SKM-1 treated with dmso at 0.1 percent for 144 hours (cell line): ENCODE measurements at regions not wholly inside any gene's neighbourhood (a gene's known extent, or its start where the extent isn't known, plus 50 kb on each side); places are given as distances from the start of the nearest gene placed in this dataset.

Source experiments
- DNase-seq: peaks from one replicate; lab custom pipeline; 2025; ENCODE audit not compliant: unreplicated experiment; lab: John Stamatoyannopoulos, UW

- DNase-seq: peak; percentile 0
These were observed 50.5 kb upstream of the FBRSL1 start for GRCh38 chr12:132439333-132439904.

DNA sequence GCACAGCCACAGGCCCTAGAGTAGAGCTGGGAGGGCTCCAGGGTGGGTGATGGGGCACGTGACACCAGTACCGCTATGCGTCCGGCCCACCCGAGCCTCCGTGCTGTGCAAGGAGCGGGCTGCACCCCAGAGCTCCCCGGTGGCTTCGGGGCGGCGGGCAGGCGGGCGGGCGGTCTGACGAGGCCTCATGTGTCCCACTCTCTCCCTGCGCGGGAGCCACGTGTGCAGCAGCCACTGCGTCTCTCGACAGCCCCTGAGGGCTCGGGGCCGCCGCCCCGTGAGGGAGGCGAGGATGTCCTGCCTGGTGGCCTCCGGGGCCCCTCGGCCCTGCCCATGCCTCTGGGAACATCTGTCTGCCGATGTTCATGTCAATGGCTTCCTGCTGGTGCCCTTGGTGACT, 51.2 kb upstream of the FBRSL1 start:
- DNase-seq: no peak

DNA sequence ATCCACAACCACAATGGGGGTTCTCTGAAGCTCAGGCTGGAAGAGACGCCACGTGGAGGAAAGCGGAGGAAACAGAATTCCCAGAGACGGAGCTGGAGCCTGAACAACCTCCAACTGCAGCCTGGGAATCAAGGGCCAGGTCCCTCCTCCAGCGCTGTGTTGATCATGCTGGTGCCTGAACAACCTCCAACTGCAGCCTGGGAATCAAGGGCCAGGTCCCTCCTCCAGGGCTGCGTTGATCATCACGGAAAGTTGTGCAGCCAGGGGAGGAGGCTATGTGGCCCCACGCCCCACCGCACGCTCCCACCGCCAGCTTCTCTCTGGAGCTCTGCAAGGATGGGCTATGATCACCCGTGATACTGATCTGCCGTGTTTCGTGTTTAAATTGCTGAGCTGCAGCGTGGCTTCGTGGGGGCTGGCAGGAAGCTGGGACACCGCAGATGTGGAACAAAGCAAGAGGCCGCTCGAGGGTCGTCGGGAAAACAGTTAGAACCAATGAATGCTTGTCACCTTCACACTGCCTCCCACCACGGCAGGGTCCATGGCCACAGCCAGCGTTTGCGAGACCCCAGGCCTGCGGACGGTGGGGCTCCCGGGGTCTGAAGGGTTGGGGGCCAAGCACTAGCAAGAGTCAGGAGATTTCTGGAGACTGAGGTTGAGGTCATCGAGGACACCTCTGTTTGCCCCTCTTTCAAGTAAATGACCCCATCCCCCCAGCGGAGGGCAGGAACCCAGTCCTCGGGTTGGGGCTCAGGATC, 51.8 kb upstream of the FBRSL1 start:
- no peak for DNase-seq

DNA sequence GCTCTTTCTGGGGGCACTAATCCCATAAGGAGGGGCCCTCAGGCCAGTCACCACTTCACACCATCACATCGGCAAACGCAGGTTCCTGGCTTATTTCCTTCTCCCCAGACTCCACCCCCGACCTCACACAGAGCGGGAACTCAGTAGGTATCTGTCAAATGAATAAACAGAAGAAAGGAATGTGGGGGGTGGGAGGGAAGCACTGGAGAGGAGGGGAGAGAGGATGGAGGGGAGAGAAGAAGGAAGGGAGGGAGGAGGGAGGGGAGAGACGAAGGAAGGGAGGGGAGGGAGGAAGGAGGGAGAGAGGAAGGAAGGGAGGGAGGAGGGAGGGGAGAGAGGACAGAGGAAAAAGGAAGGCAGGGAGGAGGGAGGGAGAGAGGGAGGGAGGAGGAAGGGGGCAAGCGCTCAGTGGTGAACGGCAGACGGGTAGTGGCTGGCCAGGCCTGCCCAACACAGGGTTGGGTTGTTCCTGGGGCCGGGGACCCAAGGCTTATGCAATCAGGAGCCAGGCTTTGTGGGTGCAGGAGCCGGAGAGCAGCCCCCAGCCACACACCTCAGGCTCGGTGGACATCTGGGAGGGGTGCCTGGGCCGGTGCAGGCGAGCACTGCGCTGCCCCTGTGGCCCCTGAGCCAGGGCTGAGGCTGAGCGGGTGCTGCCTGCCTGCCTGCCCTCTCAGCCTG, 52.6 kb upstream of the FBRSL1 start:
- DNase-seq: peak; percentile 0

DNA sequence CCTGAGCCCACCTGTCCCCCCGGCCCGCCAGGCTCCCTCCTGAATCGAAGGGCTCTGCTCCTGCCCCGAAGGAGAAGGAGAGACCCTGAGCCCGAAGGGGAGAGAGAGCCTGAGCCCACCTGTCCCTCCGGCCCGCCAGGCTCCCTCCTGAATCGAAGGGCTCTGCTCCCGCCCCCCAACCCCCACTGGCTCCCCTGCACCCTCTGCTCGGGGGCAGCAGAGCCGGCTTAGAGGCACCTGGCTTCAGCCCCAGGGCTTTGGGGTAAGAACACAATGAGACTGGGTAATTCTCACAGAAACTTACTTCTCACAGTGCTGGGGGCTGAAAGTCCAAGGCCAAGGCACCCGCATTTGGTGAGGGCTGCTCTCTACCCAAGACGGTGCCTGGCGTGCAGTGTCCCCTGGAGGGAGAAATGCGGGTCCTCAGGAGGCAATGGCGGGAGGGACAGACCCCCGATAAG, 53.1 kb upstream of the FBRSL1 start:
- DNase-seq: no peak

- DNase-seq: no peak
These were observed 54.3 kb upstream of the FBRSL1 start for GRCh38 chr12:132435486-132436187.

GRCh38 chr12:132433641-132434395, 56.1 kb upstream of the FBRSL1 start:
- DNase-seq: no peak

GRCh38 chr12:132432721-132433577, 57.0 kb upstream of the FBRSL1 start:
- no peak for DNase-seq

GRCh38 chr12:132432126-132432705, 57.7 kb upstream of the FBRSL1 start:
- DNase-seq: no peak

DNA sequence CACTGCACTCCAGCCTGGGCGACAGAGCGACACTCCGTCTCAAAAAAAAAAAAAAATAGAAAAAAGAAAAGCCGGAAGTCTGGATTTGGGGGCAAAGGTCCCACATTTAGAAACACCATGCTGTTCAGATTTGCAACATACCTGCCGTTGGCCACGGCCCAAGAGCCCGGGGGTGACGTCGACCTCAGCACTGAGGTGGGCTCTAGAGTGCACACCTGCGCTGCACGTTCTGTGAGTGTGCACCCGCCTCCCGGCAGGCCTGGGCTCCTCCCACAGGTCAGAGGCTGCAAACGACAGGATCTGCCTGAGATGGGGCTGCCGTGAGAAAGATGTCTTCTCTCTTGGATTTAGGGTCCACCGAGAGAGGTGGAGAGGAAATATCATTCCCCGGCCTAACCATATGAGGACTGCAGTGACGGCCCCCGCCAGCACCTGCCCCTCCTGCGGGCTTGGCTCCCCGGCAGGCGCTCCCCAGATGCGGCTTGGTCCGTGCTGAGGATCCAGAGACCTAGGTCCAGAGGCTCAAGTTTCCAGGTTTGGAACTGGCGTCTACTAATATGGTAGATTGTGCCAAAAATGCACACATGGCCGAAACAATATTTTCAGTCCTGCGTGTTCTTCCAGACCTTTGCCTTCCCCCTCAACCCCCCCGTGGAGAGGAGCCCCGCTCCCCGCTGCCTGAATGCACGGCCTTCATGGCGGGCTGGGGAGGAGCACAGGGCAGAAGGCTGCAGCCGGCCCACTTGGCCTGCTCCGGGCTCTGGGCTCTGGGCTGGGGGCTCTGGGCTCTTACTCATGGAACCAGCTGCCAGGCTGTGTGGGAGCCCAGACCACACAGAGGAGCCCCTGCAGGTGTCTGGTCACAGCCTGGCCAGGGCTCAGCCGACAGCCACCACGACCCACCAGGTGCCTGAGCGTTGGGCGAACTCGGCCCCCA, 58.8 kb upstream of the FBRSL1 start:
- no peak for DNase-seq

DNA sequence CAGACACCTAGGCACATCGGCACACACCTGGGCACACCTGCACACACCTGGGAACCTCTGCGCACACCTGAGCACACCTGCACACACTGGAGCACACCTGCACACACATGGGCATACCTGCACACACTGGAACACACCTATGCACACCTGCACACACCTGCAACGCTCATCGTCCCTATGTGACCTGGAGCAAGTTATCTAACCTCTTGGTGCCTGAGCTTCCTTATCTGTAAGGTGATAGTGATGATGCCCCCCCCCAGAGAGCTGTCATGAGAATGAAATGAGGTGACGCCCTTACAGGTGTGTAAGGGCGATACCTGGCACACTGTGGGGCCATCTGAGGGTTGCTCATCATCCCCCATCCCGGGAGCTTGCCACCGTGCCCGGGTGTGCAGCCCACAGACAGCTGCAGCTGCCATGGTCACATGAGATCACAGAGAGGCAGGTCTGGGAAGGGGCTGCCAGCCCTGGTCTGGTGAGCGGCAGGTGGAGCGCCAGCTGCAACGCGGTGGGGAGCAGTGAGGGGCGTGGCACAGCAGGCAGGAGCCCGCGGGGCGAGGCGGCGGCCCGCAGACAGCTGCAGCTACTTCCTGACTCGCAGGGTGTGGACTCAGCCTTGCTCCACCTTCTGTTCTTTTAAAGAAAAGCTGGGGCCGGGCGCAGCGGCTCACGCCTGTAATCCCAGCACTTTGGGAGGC, 59.9 kb upstream of the FBRSL1 start:
- no peak for DNase-seq

GRCh38 chr12:132429602-132429945, 60.4 kb upstream of the FBRSL1 start:
- no peak for DNase-seq

DNA sequence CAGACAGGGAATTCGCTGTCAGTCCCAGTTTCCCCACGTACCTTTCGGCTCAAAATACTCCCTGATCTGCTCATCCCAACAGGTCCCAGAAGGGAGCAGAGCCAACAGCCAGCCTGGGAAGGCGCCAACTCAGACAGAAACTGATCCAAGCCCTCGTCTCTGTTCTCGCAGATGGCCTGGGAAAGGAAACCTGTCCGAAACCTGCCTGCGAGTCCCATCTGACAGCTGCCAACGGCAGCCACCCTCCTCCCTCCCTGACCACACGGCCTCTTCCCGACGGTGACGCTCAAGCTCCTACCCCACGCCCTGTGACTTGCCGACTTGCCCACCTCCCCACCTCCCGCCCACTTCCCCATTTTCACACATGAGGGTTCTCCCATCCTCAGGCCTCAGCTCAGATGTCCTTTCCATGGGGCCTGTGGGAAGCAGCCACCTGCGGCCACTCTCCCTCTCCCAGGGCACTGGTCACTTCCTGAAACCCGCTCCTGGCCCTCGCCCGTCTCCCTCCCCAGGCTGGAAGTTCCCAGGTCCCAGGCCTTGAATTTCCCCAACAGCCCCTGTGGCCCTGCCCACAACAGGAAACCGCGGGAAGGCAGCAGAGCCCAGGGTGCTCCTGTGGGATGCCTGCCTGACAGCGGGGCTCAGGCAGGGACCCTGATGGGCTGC, 60.9 kb upstream of the FBRSL1 start:
- DNase-seq: peak; percentile 0

DNA sequence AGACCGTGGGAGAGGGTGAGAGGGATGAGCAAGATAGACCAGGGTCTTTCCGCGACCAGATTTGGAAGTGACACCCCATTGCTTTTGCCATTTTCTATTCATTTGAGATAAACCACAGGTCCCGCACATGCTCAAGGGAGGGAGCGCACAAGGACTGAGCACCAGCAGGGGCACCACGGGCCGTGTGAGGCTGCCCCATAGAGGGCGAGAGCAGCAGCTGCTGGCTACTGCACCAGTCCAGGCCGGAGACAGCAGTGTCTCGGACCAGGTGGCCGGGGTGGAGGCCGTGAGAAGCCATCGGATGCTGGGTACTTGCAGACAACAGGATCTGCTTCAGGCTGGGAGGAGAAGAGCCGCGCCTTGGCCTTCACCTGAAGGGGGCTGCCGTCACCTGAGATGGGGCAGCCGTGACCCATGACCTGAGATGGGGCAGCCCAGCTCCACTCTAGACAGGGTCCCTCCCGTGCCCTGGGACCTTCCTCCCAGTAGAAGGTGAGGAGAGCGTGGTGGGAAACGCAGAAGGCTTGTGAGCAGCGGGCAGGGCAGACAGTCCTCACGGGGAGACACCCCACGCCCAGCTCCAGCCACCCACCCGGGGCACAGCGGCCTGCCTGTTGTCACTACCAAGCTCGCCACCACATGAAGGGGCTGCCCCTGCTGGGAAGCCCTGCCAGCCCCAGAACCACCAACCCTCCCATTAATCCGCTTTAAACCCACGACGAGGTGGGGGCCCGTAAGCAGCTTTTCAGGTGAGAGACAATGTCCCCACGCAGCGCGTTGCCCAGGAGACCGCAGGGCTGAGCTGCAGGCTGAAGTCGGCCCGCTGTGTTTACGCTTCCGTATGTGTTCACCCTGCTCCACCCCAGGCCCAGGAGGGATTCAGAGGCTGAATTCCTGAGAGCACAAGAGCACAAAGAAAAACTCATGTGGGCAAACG, 61.7 kb upstream of the FBRSL1 start:
- no peak for DNase-seq

- no peak for DNase-seq
These were observed 62.7 kb upstream of the FBRSL1 start for GRCh38 chr12:132427174-132427768.
